A549 (cell line): ENCODE measurements at regions not wholly inside any gene's neighbourhood (a gene's known extent, or its start where the extent isn't known, plus 50 kb on each side); places are given as distances from the start of the nearest gene placed in this dataset.

Experiments used
- ATAC-seq, 2 experiments: fragments of 200-7000 bp in 1 of 2; fragments of >200 bp in 1 of 2; cut with Nextera tagmentation in 1 of 2; cut with Tn5 transposase in 1 of 2; 3 replicates each; pipeline versions ENCODE4 v1.8.0 to v1.9.1; 2018 to 2020; ENCODE audit warnings: mild to moderate bottlenecking in 1 of 2, moderate library complexity in 1 of 2
- CTCF ChIA-PET: fragments of 300-600 bp; sonication (Branson Sonifier 250); formaldehyde crosslinking; extraction: SDS; loops from one replicate; lab custom pipeline; 2021; ENCODE audit warnings: antibody characterized with exemption, inconsistent platforms; lab: Yijun Ruan, JAX
- POLR2A ChIA-PET: fragments of 350-600 bp; formaldehyde crosslinking; extraction: SDS; loops from one replicate; lab custom pipeline; 2021; ENCODE audit warnings: antibody characterized with exemption, inconsistent platforms; lab: Yijun Ruan, JAX
- DNase-seq, 2 experiments: peaks; one replicate each; pipeline versions ENCODE4 v3.0.0 to v3.0.0-alpha.2; 2011 to 2016; ENCODE audit warnings: low read depth in 1 of 2, low spot score in 1 of 2
- FAIRE-seq: peaks from 2 replicates; lab custom pipeline; 2011; peaks lifted over from hg19 to GRCh38; lab: Jason Lieb, UNC
- H3K27ac ChIP-seq, 2 experiments: fragments of >200 bp; sonication (Bioruptor Twin); formaldehyde crosslinking; 3 replicates each; pipeline ENCODE4 v1.5.1; 2016 to 2017
- H3K4me1 ChIP-seq: fragments of >200 bp; sonication (Bioruptor Twin); formaldehyde crosslinking; 3 replicates; pipeline ENCODE4 v1.6.1; 2016
- H3K4me2 ChIP-seq: fragments of >200 bp; sonication (Bioruptor Twin); formaldehyde crosslinking; 3 replicates; pipeline ENCODE4 v1.6.1; 2016
- H3K4me3 ChIP-seq: fragments of >200 bp; sonication (Bioruptor Twin); formaldehyde crosslinking; 3 replicates; pipeline ENCODE4 v1.5.1; 2016
- H3K9me3 ChIP-seq: fragments of >200 bp; sonication (Bioruptor Twin); formaldehyde crosslinking; 3 replicates; pipeline ENCODE4 v1.6.1; 2016
- BHLHE40 ChIP-seq: IDR thresholded peaks from 2 replicates; pipeline ENCODE4 v1.6.1; 2012; ENCODE audit warnings: low read depth, low read length, inconsistent platforms
- CEBPB ChIP-seq, 2 experiments: fragments of >200 bp in 1 of 2; sonication (Bioruptor Twin) in 1 of 2; formaldehyde crosslinking in 1 of 2; IDR thresholded peaks; 2 replicates each; pipeline ENCODE4 v1.6.1; 2012 to 2016
- CHD4 ChIP-seq: fragments of 200-600 bp; sonication (generic); IDR thresholded peaks from 2 replicates; pipeline ENCODE4 v1.6.1; 2016; ENCODE audit warnings: antibody characterized with exemption, mild to moderate bottlenecking, borderline replicate concordance
- EHMT2 ChIP-seq: fragments of 200-600 bp; sonication (generic); IDR thresholded peaks from 2 replicates; pipeline ENCODE4 v1.6.1; 2016; ENCODE audit warnings: antibody characterized with exemption, low read depth, mild to moderate bottlenecking, moderate library complexity
- ESRRA ChIP-seq: fragments of 150-350 bp; IDR thresholded peaks from 2 replicates; pipeline ENCODE4 v1.6.1; 2014; ENCODE audit warnings: mild to moderate bottlenecking, low read length, borderline replicate concordance
- HOXB5 ChIP-seq: fragments of 250-450 bp; sonication (Bioruptor Pico); IDR thresholded peaks from 2 replicates; pipeline ENCODE4 v1.5.0; 2020; ENCODE audit warnings: mild to moderate bottlenecking, moderate library complexity
- JUN ChIP-seq, 2 experiments: fragments of >200 bp; sonication (Bioruptor Twin); formaldehyde crosslinking; IDR thresholded peaks; 2 replicates in 1 of 2; 3 replicates in 1 of 2; pipeline ENCODE4 v1.6.1; 2016 to 2017
- MAFK ChIP-seq: fragments of 450-650 bp; IDR thresholded peaks from 2 replicates; pipeline ENCODE4 v1.6.1; 2014; ENCODE audit not compliant: partially characterized antibody
- MAZ ChIP-seq: fragments of 150-350 bp; IDR thresholded peaks from 2 replicates; pipeline ENCODE4 v1.6.1; 2014; ENCODE audit warnings: antibody characterized with exemption, low read depth, low read length, borderline replicate concordance
- MYC ChIP-seq: IDR thresholded peaks from 2 replicates; pipeline ENCODE4 v1.6.1; 2012; ENCODE audit warnings: mild to moderate bottlenecking, inconsistent platforms, low read length, improper control_type of control experiment, borderline replicate concordance
- NPAS2 ChIP-seq: fragments of 250-450 bp; sonication (Bioruptor Pico); IDR thresholded peaks from 2 replicates; pipeline ENCODE4 v1.8.0; 2022; ENCODE audit warnings: mild to moderate bottlenecking, moderate library complexity, borderline replicate concordance
- POLR2AphosphoS2 ChIP-seq: conservative IDR thresholded peaks from 2 replicates; pipeline ENCODE4 v1.6.1; 2012; ENCODE audit warnings: low read length, improper control_type of control experiment, inconsistent platforms
- RNF2 ChIP-seq: fragments of 200-600 bp; sonication (generic); IDR thresholded peaks from 2 replicates; pipeline ENCODE4 v1.6.1; 2016; ENCODE audit warnings: low read depth, mild to moderate bottlenecking, antibody characterized with exemption, moderate library complexity, borderline replicate concordance
- SREBF2 ChIP-seq: fragments of 450-650 bp; IDR thresholded peaks from 2 replicates; pipeline ENCODE4 v1.6.1; 2014; ENCODE audit warnings: mild to moderate bottlenecking, moderate library complexity
- TFCP2L1 ChIP-seq: fragments of 250-450 bp; sonication (Bioruptor Pico); IDR thresholded peaks from 2 replicates; pipeline ENCODE4 v1.5.0; 2021; ENCODE audit warnings: mild to moderate bottlenecking
- ZFP36 ChIP-seq: fragments of 450-650 bp; IDR thresholded peaks from 2 replicates; pipeline ENCODE4 v1.6.1; 2014; ENCODE audit warnings: borderline replicate concordance; ENCODE audit not compliant: partially characterized antibody
- ZSCAN20 ChIP-seq: fragments of 250-450 bp; sonication (Bioruptor Pico); IDR thresholded peaks from 2 replicates; pipeline ENCODE4 v1.8.0; 2022; ENCODE audit warnings: mild to moderate bottlenecking, moderate library complexity
- WGBS: methylation state at CpG from one replicate; pipeline ENCODE4 v1.1.6; 2017; ENCODE audit errors: missing lambda C conversion rate; 5-methylcytosine and 5-hydroxymethylcytosine counted together
- TF ChIP-seq, protein P1 (sequence below): IDR thresholded peaks from 2 replicates; pipeline ENCODE4 v1.6.1; 2012
- TF ChIP-seq, protein P2 (sequence below): fragments of 200-600 bp; sonication (generic); IDR thresholded peaks from 2 replicates; pipeline ENCODE4 v1.6.1; 2016; ENCODE audit warnings: antibody characterized with exemption, mild to moderate bottlenecking, moderate library complexity

DNA sequence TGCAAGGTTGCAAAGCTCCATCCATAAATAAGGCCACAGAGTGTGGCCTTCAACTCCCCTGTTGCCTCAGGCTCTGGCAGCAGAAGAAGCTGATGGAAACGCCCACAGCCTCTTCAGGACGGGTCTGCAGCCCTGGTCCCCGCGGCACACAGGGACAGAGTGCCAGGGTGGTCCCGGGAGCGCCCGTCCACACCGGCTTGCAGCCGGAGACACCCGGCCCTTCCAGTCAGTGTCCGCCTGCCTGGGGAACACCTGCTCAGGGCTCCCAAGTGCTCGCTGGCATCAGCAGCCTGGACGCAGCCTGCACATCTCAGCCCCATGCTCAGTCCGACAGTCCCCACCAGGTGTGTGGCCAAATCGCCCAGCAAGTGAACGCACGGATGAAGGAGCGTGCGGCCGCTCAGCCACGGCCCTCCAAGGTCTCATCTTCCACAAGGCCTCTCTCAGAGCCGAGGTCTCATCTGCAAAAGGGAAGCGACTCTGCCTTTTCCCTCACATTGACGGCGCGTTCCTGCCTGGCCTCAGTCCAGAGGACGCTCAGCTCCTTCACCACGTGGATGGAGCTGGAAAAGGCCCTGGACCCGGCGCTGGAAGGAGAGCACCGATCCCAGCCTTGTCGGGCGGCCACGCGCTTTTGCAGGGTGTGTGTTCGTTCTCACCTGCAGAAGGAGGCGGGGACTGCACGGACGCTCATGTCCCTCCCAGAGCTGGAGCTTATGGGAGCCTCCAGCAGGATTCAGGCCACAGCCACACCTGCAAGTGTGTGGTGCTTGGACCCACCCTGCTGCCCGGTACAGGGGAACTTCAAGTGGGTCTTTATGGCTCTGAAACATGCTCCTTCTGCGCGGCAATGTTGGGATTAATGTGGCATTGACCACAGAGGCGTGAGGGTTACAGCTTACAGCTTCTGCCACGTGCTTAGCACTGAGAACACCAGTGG is 180.4 kb downstream of the DLL1 start:
- WGBS = 60% methylated on average over 21 of the region's 44 CpGs
- DNase-seq (no peak), ATAC-seq (no peak), FAIRE-seq (no peak)
- Histone ChIP-seq H3K4me3 (no peak overlapping the region), H3K27ac (no peak overlapping the region), H3K9me3 (no peaks in the 10 kb centered on the region), H3K4me2 (no peak overlapping the region), H3K4me1 (no peaks in the 10 kb centered on the region)
- POLR2A ChIA-PET = no interaction called here
- CTCF ChIA-PET = no interaction called here
- TF ChIP-seq ZFP36 (no peak), MYC (no peak), NPAS2 (CRISPR knock-in tag) (no peak), SREBF2 (no peak)
- TF ChIP-seq, protein P1, sequence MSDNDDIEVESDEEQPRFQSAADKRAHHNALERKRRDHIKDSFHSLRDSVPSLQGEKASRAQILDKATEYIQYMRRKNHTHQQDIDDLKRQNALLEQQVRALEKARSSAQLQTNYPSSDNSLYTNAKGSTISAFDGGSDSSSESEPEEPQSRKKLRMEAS = no peak

DNA sequence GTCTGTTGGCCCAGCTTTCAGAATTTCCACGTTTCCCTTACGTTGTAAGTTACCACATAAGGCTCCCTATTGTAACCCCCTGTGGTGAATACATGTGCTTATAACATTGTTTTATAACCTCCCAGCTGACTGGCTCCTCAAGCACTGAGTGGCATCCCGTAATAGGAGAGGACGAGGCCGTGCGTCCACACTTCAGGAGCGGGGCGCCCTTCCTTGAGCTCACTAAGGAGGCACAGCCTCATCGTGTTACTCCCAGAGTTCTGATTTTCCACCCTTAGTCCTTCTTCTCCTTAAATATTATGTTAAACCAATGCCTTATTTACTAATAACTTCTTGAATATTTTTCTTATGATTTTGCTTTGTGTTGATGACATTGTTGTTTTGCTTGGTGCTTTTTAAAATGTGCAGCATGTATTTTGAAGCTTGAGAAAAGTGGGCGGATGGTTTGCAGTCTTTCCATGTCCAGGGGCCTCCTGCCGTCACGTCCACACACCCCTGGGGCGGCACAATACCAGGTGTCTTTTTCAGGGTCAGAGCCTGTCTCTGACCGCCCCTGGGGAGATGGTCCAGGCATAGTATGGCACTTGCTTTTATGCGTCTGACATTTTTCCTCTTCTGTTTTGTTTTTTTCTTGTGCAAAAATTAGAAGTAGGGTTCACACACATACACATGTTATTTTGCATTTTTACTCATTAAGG is 181.8 kb downstream of the DLL1 start:
- TF ChIP-seq RNF2 (no peak), BHLHE40 (no peak), ESRRA (no peak), HOXB5 (CRISPR knock-in tag) (no peak), MAZ (no peak), CEBPB (IDR thresholded peaks at IDR 0.05) (no peak), CHD4 (no peak), JUN (IDR thresholded peaks at IDR 0.05) (no peak), ZSCAN20 (no peak), TFCP2L1 (CRISPR knock-in tag) (no peak), POLR2AphosphoS2 (no peak), MAFK (no peak), EHMT2 (no peak)
- TF ChIP-seq, protein P2, sequence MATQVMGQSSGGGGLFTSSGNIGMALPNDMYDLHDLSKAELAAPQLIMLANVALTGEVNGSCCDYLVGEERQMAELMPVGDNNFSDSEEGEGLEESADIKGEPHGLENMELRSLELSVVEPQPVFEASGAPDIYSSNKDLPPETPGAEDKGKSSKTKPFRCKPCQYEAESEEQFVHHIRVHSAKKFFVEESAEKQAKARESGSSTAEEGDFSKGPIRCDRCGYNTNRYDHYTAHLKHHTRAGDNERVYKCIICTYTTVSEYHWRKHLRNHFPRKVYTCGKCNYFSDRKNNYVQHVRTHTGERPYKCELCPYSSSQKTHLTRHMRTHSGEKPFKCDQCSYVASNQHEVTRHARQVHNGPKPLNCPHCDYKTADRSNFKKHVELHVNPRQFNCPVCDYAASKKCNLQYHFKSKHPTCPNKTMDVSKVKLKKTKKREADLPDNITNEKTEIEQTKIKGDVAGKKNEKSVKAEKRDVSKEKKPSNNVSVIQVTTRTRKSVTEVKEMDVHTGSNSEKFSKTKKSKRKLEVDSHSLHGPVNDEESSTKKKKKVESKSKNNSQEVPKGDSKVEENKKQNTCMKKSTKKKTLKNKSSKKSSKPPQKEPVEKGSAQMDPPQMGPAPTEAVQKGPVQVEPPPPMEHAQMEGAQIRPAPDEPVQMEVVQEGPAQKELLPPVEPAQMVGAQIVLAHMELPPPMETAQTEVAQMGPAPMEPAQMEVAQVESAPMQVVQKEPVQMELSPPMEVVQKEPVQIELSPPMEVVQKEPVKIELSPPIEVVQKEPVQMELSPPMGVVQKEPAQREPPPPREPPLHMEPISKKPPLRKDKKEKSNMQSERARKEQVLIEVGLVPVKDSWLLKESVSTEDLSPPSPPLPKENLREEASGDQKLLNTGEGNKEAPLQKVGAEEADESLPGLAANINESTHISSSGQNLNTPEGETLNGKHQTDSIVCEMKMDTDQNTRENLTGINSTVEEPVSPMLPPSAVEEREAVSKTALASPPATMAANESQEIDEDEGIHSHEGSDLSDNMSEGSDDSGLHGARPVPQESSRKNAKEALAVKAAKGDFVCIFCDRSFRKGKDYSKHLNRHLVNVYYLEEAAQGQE = no peak
- ChIA-PET CTCF (interaction anchor here (1.0 kb wide), 1 partner anchor 9 kb away, joined by 3 read pairs; no protein-coding TSS in a partner anchor), POLR2A (no interaction called here)
- Histone ChIP-seq H3K4me1 (no peaks in the 10 kb centered on the region), H3K4me3 (no peak overlapping the region), H3K9me3 (no peaks in the 10 kb centered on the region), H3K27ac (no peak overlapping the region), H3K4me2 (no peak overlapping the region)
- DNase-seq (no peak), ATAC-seq (no peak), FAIRE-seq (no peak)
- 57% methylated on average over 14 of the region's 15 CpGs for WGBS
